Stimulated activated CD8-positive, alpha-beta memory T cell treated with anti-CD3 and anti-CD28 coated beads, Interleukin-15, amount 100 ng/mL, for 1 hour (primary cell): ENCODE measurements at regions not wholly inside any gene's neighbourhood (a gene's known extent, or its start where the extent isn't known, plus 50 kb on each side); places are given as distances from the start of the nearest gene placed in this dataset.

Source experiments
- DNase-seq: peaks from one replicate; pipeline ENCODE4 v3.0.0-alpha.2; 2020; ENCODE audit warnings: low read depth

GRCh38 chr22:47282851-47283250, 520.4 kb downstream of the TBC1D22A start:
- DNase-seq, result no peak

GRCh38 chr22:47282366-47282765, 519.9 kb downstream of the TBC1D22A start:
- DNase-seq, result no peak

- no peak for DNase-seq
Measured at GRCh38 chr22:47281126-47282106, 519.0 kb downstream of the TBC1D22A start.

GRCh38 chr22:47280301-47280700, 517.9 kb downstream of the TBC1D22A start:
- DNase-seq, result no peak

DNA sequence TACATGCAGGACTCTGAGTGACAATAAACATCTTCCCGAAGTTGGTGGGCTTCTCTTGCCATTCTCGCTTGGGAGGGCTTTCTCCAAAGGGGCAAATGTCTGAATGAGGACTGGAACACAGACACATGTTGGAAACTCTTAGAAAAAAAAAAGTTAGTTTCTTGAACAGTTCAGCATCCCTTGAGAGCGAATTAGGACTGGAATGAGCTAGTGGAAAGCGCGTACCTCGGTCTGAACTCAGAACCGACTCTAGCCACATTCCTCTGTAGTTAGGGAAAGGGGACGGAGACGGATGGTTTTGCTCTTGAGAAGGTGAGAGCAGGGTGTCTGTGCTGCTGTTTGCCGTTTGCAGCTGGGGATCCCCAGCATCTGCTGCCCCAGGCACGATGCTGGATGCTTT, 517.3 kb downstream of the TBC1D22A start:
- no peak for DNase-seq

GRCh38 chr22:47279337-47279736, 516.9 kb downstream of the TBC1D22A start:
- DNase-seq, result no peak

DNA sequence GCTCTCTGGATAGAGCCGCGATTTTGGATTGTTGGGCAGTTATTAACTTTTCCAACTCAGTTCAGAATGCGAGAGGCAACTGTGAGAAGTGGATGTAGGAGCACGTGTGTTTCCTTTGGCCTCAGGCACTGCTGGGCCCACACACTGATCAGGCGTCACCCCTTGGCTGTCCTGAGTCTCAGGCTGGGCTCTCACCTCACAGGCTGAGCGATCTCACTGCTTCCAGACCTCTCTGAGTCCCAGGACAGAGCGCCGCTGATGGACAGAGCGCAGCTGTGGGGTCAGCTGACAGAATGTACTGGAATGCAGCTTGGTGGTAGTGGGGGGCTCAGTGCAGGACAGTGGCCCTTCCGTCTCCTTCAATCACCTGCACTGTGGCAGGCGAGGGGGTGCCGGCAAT, 516.2 kb downstream of the TBC1D22A start:
- no peak for DNase-seq

GRCh38 chr22:47277531-47277930, 515.1 kb downstream of the TBC1D22A start:
- DNase-seq, result no peak

DNA sequence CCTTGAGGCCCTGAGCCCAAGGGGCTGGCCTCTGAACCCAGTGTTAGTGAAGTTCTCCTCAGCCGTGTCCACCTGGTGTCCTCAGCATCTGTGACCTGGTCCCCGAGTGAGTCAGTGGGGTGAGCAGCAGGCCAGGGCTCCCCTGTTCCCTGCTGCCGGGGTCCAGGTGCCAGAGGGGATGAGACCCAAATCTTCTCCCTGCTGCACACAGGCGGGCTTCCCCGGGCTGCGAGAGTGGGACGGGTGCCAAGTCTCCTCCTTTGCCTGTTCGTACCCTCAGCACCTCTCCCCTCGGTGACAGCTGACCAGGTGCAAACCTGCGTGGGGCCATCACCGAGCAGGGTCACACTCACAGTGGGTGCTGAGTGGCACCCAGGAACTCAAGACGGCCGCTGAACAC, 514.5 kb downstream of the TBC1D22A start:
- no peak for DNase-seq

- DNase-seq, result no peak
Measured at GRCh38 chr22:47276450-47276820, 514.0 kb downstream of the TBC1D22A start.

- no peak for DNase-seq
Measured at GRCh38 chr22:47275605-47276449, 513.4 kb downstream of the TBC1D22A start.

DNA sequence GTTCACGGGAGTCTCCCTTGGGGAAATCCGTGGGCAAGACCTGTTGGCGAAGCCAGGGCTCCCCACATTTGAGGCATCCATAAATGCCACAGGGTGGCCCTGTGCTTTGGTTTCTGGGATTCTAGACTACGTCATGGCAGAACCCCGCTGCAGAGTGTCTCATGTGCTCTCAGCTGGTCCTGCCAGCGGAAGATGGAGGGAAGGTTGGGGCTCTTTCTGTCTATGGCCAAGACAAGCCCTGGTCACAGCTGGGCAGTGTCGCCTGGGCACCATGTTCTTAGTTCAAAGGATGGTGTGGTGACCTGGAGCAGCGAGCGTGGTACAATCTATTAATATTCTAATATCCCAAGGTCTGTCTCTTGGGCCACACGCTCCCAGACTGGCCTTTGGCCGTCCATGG, 511.7 kb downstream of the TBC1D22A start:
- DNase-seq, result no peak

DNA sequence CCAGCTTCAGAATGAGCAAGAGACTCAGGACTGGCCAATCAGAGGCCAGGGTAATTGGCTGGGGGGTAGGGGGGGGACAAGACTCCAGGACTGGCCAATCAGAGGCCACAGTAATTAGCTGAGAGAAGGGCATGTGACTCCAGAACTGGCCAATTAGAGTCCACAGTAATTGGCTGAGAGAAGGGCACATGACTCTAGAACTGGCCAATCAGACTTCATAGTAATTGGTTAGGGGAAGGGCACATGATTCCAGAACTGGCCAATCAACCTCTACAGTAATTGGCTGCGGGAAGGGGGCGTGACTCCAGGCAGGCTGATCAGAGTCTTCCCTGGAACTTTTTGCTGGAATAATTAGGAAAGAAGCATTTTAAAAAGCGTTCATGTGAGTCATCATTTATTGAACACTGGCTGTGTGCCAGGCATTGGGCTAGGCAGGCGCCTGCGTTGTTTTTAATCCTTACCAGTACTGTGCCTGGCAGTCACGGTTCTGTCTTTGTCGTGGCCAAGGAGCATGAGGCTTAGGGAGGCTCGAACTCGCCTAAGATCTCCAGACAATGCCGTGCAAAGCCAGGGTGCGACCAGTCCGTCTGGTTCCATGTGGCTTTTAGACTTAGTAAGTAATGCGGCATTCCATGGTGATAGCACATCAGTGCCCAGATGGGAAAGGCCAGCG, 508.1 kb downstream of the TBC1D22A start:
- no peak for DNase-seq

DNA sequence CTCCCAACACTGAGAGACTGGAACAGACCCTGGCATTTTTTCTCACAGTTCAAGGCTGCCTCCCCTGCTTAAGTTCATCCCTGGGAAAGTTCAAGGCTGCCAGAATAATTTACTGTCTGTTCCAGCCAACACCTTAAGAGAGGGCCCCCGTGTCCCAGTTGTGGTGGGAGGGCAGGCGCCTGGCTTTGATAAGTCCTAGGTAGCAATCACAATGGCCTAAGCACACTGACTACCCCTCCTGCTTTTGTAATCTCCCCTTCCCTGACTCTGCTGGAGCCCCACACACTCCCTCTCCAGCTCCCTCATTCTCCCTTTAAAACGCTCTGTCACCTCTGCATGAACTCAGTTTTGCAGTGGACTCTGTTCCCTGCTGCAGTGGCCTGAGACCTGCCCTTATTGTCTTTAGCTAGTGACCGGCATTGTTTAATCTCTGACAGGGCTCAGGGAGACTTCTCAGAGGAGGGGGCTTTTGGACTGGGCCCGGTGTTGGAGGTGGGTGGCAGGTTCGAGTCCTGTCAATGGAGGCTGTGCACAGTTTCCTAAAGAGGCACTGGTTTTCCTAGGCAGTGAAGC, 507.2 kb downstream of the TBC1D22A start:
- DNase-seq, result no peak

- no peak for DNase-seq
Measured at GRCh38 chr22:47267513-47268282, 505.2 kb downstream of the TBC1D22A start.

DNA sequence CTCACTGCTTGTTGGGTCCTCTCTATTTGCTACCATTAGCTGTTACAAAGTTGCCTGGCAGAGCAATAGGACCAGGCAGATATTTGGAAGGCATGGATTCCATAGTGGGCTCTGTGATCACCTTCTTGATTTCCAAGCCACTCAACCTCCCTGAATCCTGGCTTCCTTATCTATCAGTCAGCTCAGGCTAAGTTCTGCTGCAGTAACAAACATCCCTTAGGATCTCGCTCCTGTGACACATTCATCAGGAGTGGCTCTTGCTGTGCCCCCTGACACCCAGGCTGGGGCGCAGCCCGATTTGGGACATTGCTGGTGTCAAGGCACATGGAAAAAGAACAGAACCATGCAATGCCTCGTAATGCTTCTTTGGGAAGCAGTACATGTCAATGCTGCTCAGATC, 503.9 kb downstream of the TBC1D22A start:
- DNase-seq, result no peak

- DNase-seq, result no peak
Measured at GRCh38 chr22:47260551-47260950, 498.1 kb downstream of the TBC1D22A start.

- DNase-seq, result no peak
Measured at GRCh38 chr22:47259990-47260389, 497.5 kb downstream of the TBC1D22A start.

DNA sequence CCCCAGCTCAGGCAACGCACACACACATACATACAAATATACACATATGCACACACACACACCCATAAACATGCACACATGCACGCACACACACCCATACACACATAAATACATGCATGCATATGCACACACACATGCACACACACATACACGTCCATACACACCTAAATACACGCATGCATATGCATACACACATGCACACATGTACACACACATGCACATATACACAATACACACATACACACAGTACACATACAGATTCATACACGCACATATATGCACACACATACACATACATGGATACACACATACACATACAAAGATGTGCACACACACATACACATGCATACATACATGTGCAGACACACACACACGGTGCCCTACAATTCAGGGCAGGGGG, 496.6 kb downstream of the TBC1D22A start:
- no peak for DNase-seq

- DNase-seq, result no peak
Measured at GRCh38 chr22:47257976-47258375, 495.5 kb downstream of the TBC1D22A start.

- no peak for DNase-seq
Measured at GRCh38 chr22:47257566-47257965, 495.1 kb downstream of the TBC1D22A start.
